Adrenal gland (tissue), 9 donors: ENCODE measurements at regions not wholly inside any gene's neighbourhood (a gene's known extent, or its start where the extent isn't known, plus 50 kb on each side); places are given as distances from the start of the nearest gene placed in this dataset.

Experiments used
- DNase-seq, 7 donors: peaks; one replicate each; pipeline ENCODE4 v3.0.0-alpha.2; 2019 to 2020
- H3K27ac ChIP-seq, 5 donors: fragments of 200-600 bp; sonication (generic) in 4 of 5; 1 replicate in 3 of 5; 2 replicates in 2 of 5; pipeline versions ENCODE4 v1.5.1 to v1.8.0; 2016 to 2020; ENCODE audit warnings: mild to moderate bottlenecking in 1 of 5
- H3K27me3 ChIP-seq: fragments of 200-600 bp; 2 replicates; pipeline ENCODE4 v1.8.0; 2021
- H3K36me3 ChIP-seq, 2 donors: fragments of 200-600 bp; replicated peaks in 1 of 2; 1 replicate in 1 of 2; 2 replicates in 1 of 2; pipeline versions ENCODE4 v1.5.1 to v1.8.0; 2018 to 2022
- H3K4me1 ChIP-seq, 2 donors: fragments of 200-600 bp; replicated peaks in 1 of 2; 1 replicate in 1 of 2; 2 replicates in 1 of 2; pipeline versions ENCODE4 v1.5.1 to v1.8.0; 2018 to 2021
- H3K4me3 ChIP-seq, 4 donors: fragments of 200-600 bp; sonication (generic) in 3 of 4; one replicate each; pipeline ENCODE4 v1.5.1; 2016 to 2018
- H3K9me3 ChIP-seq, 3 donors: fragments of 200-600 bp; sonication (generic) in 1 of 3; replicated peaks in 1 of 3; 1 replicate in 2 of 3; 2 replicates in 1 of 3; pipeline versions ENCODE4 v1.5.1 to v1.8.0; 2016 to 2021
- CTCF ChIP-seq, 6 experiments: fragments of 450-650 bp in 4 of 6; fragments of 200-600 bp in 2 of 6; sonication (generic) in 1 of 6; IDR thresholded peaks; 1 replicate in 5 of 6; 2 replicates in 1 of 6; pipeline versions ENCODE4 v1.5.1 to v1.8.0; 2016 to 2021; ENCODE audit warnings: antibody characterized with exemption in 6 of 6, mild to moderate bottlenecking in 2 of 6, moderate library complexity in 1 of 6
- POLR2A ChIP-seq, 2 donors: fragments of 450-650 bp; IDR thresholded peaks; one replicate each; pipeline ENCODE4 v1.6.1; 2017; ENCODE audit warnings: antibody characterized with exemption in 2 of 2, mild to moderate bottlenecking in 2 of 2, moderate library complexity in 1 of 2
- WGBS, 4 donors: extraction: QIAGEN DNeasy Blood & Tissue Kit in 2 of 4; methylation state at CpG; one replicate each; pipeline versions ENCODE4 v1.1.5 to v1.1.7; 2013 to 2017; 5-methylcytosine and 5-hydroxymethylcytosine counted together
- intact Hi-C, 2 donors: fragments of 100-400 bp; cut with DNase I; formaldehyde crosslinking; loops; one replicate each; pipeline versions ENCODE4 v1.14.1 to v1.15.0; 2022 to 2023
- donor health status: healthy with polysubstance abuse.
- donor health status: Bipolar disorder and iron deficiency.
- donor health status: DM: yes; HTN: yes; CAD: no.
- donor health status: DM: no; HTN: no; CAD: no.
- donor health status: DM: no; HTN: no; CAD: no.

DNA sequence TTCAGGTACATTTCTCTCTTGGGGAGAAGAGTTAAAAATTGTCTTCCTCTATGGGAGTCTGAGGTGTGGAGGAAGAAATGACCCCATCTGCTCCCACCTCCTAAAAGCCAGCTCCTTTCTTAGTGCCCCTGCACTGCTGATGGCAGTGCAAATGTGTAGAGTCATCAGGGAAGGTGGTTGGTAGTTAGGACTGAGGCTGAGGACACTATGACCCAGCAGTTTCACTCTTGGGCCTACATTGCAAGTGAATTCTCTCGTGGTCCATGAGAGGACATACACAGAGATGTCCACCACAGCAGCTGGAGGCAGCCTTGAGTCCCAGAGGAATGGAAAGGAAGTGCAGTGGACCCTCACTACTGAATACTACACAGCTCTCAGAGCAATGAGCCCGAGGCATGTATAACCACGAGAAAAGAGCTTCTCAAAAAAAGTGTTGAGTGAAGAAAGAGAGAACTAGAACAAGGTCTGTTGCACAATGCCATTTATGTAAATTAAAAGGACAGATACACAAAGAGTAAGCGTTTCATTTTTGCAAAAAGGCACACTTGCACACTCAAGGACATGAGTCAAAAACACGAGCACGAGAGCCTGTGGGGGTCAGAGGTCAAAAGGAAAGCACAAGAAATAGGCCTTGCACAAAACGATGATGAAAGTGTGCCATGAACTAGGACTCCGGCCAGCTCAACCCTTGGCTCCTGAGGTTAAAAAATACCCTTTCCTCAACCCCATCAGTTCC is 164.4 kb upstream of the ADRA1D start:
- no peaks in the 10 kb centered on the region for H3K9me3 ChIP-seq
- peak in 4 of 7 donors; percentile 10 to 53 (median 22) for DNase-seq
- H3K4me1 ChIP-seq, result no peaks in the 10 kb centered on the region
- intact Hi-C loops, result no loop called here
- no peak overlapping the region for H3K4me3 ChIP-seq
- no peaks in the 10 kb centered on the region for H3K27me3 ChIP-seq
- 35 to 54% (median 42%) methylated on average over 8 of the region's 8 CpGs for WGBS, 4 donors
- TF ChIP-seq CTCF (IDR thresholded peaks at IDR 0.05) (no peak), POLR2A (IDR thresholded peaks at IDR 0.05) (no peak)
- no peak overlapping the region for H3K27ac ChIP-seq
- no peaks in the 10 kb centered on the region for H3K36me3 ChIP-seq

GRCh38 chr20:4412216-4412615 is 163.1 kb upstream of the ADRA1D start:
- Histone ChIP-seq H3K27ac (no peak overlapping the region), H3K9me3 (no peaks in the 10 kb centered on the region), H3K36me3 (no peaks in the 10 kb centered on the region), H3K4me1 (no peaks in the 10 kb centered on the region), H3K27me3 (no peaks in the 10 kb centered on the region), H3K4me3 (no peak overlapping the region)
- intact Hi-C loops, result no loop called here
- DNase-seq, result no peak
- whole genome bisulfite sequencing, 4 donors, result 84 to 100% (median 96%) methylated on average over 1 of the region's 1 CpG
- no peak for TF ChIP-seq CTCF (IDR thresholded peaks at IDR 0.05)
- TF ChIP-seq POLR2A (IDR thresholded peaks at IDR 0.05), result no peak

GRCh38 chr20:4411744-4412143 is 162.7 kb upstream of the ADRA1D start:
- DNase-seq, result no peak
- Histone ChIP-seq H3K4me1 (no peaks in the 10 kb centered on the region), H3K27me3 (no peaks in the 10 kb centered on the region), H3K9me3 (no peaks in the 10 kb centered on the region), H3K27ac (no peak overlapping the region), H3K4me3 (no peak overlapping the region), H3K36me3 (no peaks in the 10 kb centered on the region)
- intact Hi-C loops, result no loop called here
- 51 to 65% (median 61%) methylated on average over 4 of the region's 4 CpGs for WGBS, 4 donors
- TF ChIP-seq POLR2A (IDR thresholded peaks at IDR 0.05) (no peak), CTCF (IDR thresholded peaks at IDR 0.05) (no peak)

- WGBS, 4 donors, result 41 to 63% (median 50%) methylated on average over 3 to 4 of the region's 4 CpGs
Observed at GRCh38 chr20:4406627-4407026, 157.5 kb upstream of the ADRA1D start.

More at GRCh38 chr20:4406627-4407026, 157.5 kb upstream of the ADRA1D start:
- Histone ChIP-seq H3K9me3 (no peaks in the 10 kb centered on the region), H3K27me3 (no peaks in the 10 kb centered on the region), H3K27ac (no peak overlapping the region), H3K4me3 (no peak overlapping the region), H3K4me1 (no peaks in the 10 kb centered on the region), H3K36me3 (no peaks in the 10 kb centered on the region)
- peak in 2 of 7 donors; percentile 4 to 65 for DNase-seq
- intact Hi-C loops, result no loop called here
- no peak for TF ChIP-seq POLR2A (IDR thresholded peaks at IDR 0.05)
- TF ChIP-seq CTCF (IDR thresholded peaks at IDR 0.05), result no peak
